GM12865 (cell line): ENCODE measurements at regions not wholly inside any gene's neighbourhood (a gene's known extent, or its start where the extent isn't known, plus 50 kb on each side); places are given as distances from the start of the nearest gene placed in this dataset.

Experiments used
- DNase-seq: peaks from one replicate; pipeline ENCODE4 v3.0.0; 2010; ENCODE audit warnings: low read depth
- H3K4me3 ChIP-seq: 2 replicates; pipeline ENCODE4 v1.5.1; 2011; ENCODE audit warnings: mild to moderate bottlenecking, low read depth, low read length, control low read depth
- CTCF ChIP-seq: IDR thresholded peaks from 2 replicates; pipeline ENCODE4 v1.5.1; 2011; ENCODE audit warnings: low read length, control low read depth, low read depth, inconsistent platforms; ENCODE audit not compliant: insufficient read depth; ENCODE audit errors: missing control alignments

GRCh38 chr6:8535519-8535918, 100.2 kb upstream of the SLC35B3 start:
- no peak for DNase-seq
- H3K4me3 ChIP-seq, result no peak overlapping the region
- TF ChIP-seq CTCF, result no peak

- no peak for DNase-seq
- H3K4me3 ChIP-seq, result no peak overlapping the region
- no peak for TF ChIP-seq CTCF
These were observed 95.6 kb upstream of the SLC35B3 start for GRCh38 chr6:8530785-8531435.

GRCh38 chr6:8529250-8529649, 93.9 kb upstream of the SLC35B3 start:
- TF ChIP-seq CTCF, result no peak
- DNase-seq, result no peak
- no peak overlapping the region for H3K4me3 ChIP-seq

GRCh38 chr6:8527818-8528217, 92.5 kb upstream of the SLC35B3 start:
- no peak overlapping the region for H3K4me3 ChIP-seq
- TF ChIP-seq CTCF, result no peak
- DNase-seq, result no peak

GRCh38 chr6:8526624-8527023, 91.3 kb upstream of the SLC35B3 start:
- DNase-seq, result no peak
- no peak overlapping the region for H3K4me3 ChIP-seq

GRCh38 chr6:8525370-8525769, 90.0 kb upstream of the SLC35B3 start:
- DNase-seq, result no peak
- TF ChIP-seq CTCF, result no peak
- no peak overlapping the region for H3K4me3 ChIP-seq

More at GRCh38 chr6:8526624-8527023, 91.3 kb upstream of the SLC35B3 start:
- TF ChIP-seq CTCF, result no peak

GRCh38 chr6:8513174-8513573, 77.8 kb upstream of the SLC35B3 start:
- TF ChIP-seq CTCF, result no peak
- DNase-seq, result no peak
- no peak overlapping the region for H3K4me3 ChIP-seq
